ENCODE measurements at regions not wholly inside any gene's neighbourhood (a gene's known extent, or its start where the extent isn't known, plus 50 kb on each side); places are given as distances from the start of the nearest gene placed in this dataset.
"Not testable (repeated sequence)": the region's sequence is repeated elsewhere in the genome, so short reads cannot be mapped to it uniquely, and the experiment has no call there.

- not testable (repeated sequence) for ATAC-seq (replicated peaks); H3K9me3 Mint-ChIP-seq; H3K4me1 Mint-ChIP-seq (ENCODE audit: low read depth in 2 of 2); DNase-seq; H3K36me3 Mint-ChIP-seq (ENCODE audit: insufficient read depth); H3K27ac Mint-ChIP-seq; H3K4me3 Mint-ChIP-seq; H3K27me3 Mint-ChIP-seq
Measured at GRCh38 chr16:16448423-16448822, 69.5 kb downstream of the NPIPA7 start.

GRCh38 chr16:16449712-16450237 is 70.8 kb downstream of the NPIPA7 start:
- ATAC-seq (replicated peaks): not testable (repeated sequence)

GRCh38 chr16:16451721-16452410 is 72.9 kb downstream of the NPIPA7 start:
- DNase-seq; ATAC-seq (replicated peaks): not testable (repeated sequence)

More at GRCh38 chr16:16449712-16450237, 70.8 kb downstream of the NPIPA7 start:
- H3K4me3 Mint-ChIP-seq; H3K27ac Mint-ChIP-seq; H3K27me3 Mint-ChIP-seq; DNase-seq; H3K36me3 Mint-ChIP-seq (ENCODE audit: insufficient read depth); H3K4me1 Mint-ChIP-seq (ENCODE audit: low read depth in 2 of 2); H3K9me3 Mint-ChIP-seq: not testable (repeated sequence)

GRCh38 chr16:16458579-16458978 is 79.6 kb downstream of the NPIPA7 start:
- H3K9me3 Mint-ChIP-seq; H3K36me3 Mint-ChIP-seq (ENCODE audit: insufficient read depth); H3K4me1 Mint-ChIP-seq (ENCODE audit: low read depth in 2 of 2); ATAC-seq (replicated peaks); H3K27ac Mint-ChIP-seq; H3K27me3 Mint-ChIP-seq; DNase-seq; H3K4me3 Mint-ChIP-seq: not testable (repeated sequence)

More at GRCh38 chr16:16451721-16452410, 72.9 kb downstream of the NPIPA7 start:
- H3K4me3 Mint-ChIP-seq; H3K36me3 Mint-ChIP-seq (ENCODE audit: insufficient read depth); H3K27ac Mint-ChIP-seq; H3K4me1 Mint-ChIP-seq (ENCODE audit: low read depth in 2 of 2); H3K9me3 Mint-ChIP-seq; H3K27me3 Mint-ChIP-seq: not testable (repeated sequence)

- H3K9me3 Mint-ChIP-seq; H3K27ac Mint-ChIP-seq; DNase-seq; H3K4me1 Mint-ChIP-seq (ENCODE audit: low read depth in 2 of 2); H3K36me3 Mint-ChIP-seq (ENCODE audit: insufficient read depth); H3K4me3 Mint-ChIP-seq; ATAC-seq (replicated peaks): not testable (repeated sequence)
- H3K27me3 Mint-ChIP-seq: peaks cover 5 to 10% of the 10 kb centered on the region in 2 donors
Measured at GRCh38 chr16:16463792-16464191, 84.9 kb downstream of the NPIPA7 start.

- ATAC-seq (replicated peaks); H3K27me3 Mint-ChIP-seq; H3K27ac Mint-ChIP-seq; H3K36me3 Mint-ChIP-seq (ENCODE audit: insufficient read depth); DNase-seq; H3K9me3 Mint-ChIP-seq; H3K4me3 Mint-ChIP-seq; H3K4me1 Mint-ChIP-seq (ENCODE audit: low read depth in 2 of 2): not testable (repeated sequence)
Measured at GRCh38 chr16:16488919-16489318, 110.0 kb downstream of the NPIPA7 start.

- H3K4me1 Mint-ChIP-seq (ENCODE audit: low read depth in 2 of 2); H3K36me3 Mint-ChIP-seq (ENCODE audit: insufficient read depth); ATAC-seq (replicated peaks); H3K27me3 Mint-ChIP-seq; H3K9me3 Mint-ChIP-seq; H3K4me3 Mint-ChIP-seq; DNase-seq; H3K27ac Mint-ChIP-seq: not testable (repeated sequence)
Measured at GRCh38 chr16:16489466-16489865, 110.5 kb downstream of the NPIPA7 start.

- not testable (repeated sequence) for H3K4me3 Mint-ChIP-seq; H3K9me3 Mint-ChIP-seq; H3K27ac Mint-ChIP-seq; ATAC-seq (replicated peaks); H3K4me1 Mint-ChIP-seq (ENCODE audit: low read depth in 2 of 2); H3K36me3 Mint-ChIP-seq (ENCODE audit: insufficient read depth); H3K27me3 Mint-ChIP-seq; DNase-seq
Measured at GRCh38 chr16:16494114-16494513, 115.2 kb downstream of the NPIPA7 start.

- not testable (repeated sequence) for DNase-seq; ATAC-seq (replicated peaks); H3K27ac Mint-ChIP-seq; H3K27me3 Mint-ChIP-seq; H3K4me3 Mint-ChIP-seq; H3K9me3 Mint-ChIP-seq; H3K36me3 Mint-ChIP-seq (ENCODE audit: insufficient read depth); H3K4me1 Mint-ChIP-seq (ENCODE audit: low read depth in 2 of 2)
Measured at GRCh38 chr16:16494998-16495397, 116.1 kb downstream of the NPIPA7 start.

- H3K27ac Mint-ChIP-seq; DNase-seq; ATAC-seq (replicated peaks); H3K9me3 Mint-ChIP-seq; H3K4me1 Mint-ChIP-seq (ENCODE audit: low read depth in 2 of 2); H3K36me3 Mint-ChIP-seq (ENCODE audit: insufficient read depth); H3K27me3 Mint-ChIP-seq; H3K4me3 Mint-ChIP-seq: not testable (repeated sequence)
Measured at GRCh38 chr16:16499875-16500274, 120.9 kb downstream of the NPIPA7 start.

GRCh38 chr16:16507041-16507440 is 128.1 kb downstream of the NPIPA7 start:
- not testable (repeated sequence) for H3K4me3 Mint-ChIP-seq; H3K4me1 Mint-ChIP-seq (ENCODE audit: low read depth in 2 of 2); ATAC-seq (replicated peaks); H3K27me3 Mint-ChIP-seq; H3K36me3 Mint-ChIP-seq (ENCODE audit: insufficient read depth); H3K27ac Mint-ChIP-seq; DNase-seq; H3K9me3 Mint-ChIP-seq

GRCh38 chr16:16508344-16508743 is 129.4 kb downstream of the NPIPA7 start:
- not testable (repeated sequence) for H3K4me1 Mint-ChIP-seq (ENCODE audit: low read depth in 2 of 2); H3K27me3 Mint-ChIP-seq

GRCh38 chr16:16519395-16519794 is 140.5 kb downstream of the NPIPA7 start:
- ATAC-seq (replicated peaks); H3K27ac Mint-ChIP-seq: not testable (repeated sequence)

More at GRCh38 chr16:16508344-16508743, 129.4 kb downstream of the NPIPA7 start:
- not testable (repeated sequence) for H3K27ac Mint-ChIP-seq; ATAC-seq (replicated peaks); H3K4me3 Mint-ChIP-seq; H3K9me3 Mint-ChIP-seq; H3K36me3 Mint-ChIP-seq (ENCODE audit: insufficient read depth); DNase-seq

GRCh38 chr16:16521239-16522002 is 142.5 kb downstream of the NPIPA7 start:
- not testable (repeated sequence) for DNase-seq; H3K27me3 Mint-ChIP-seq; ATAC-seq (replicated peaks); H3K36me3 Mint-ChIP-seq (ENCODE audit: insufficient read depth); H3K4me1 Mint-ChIP-seq (ENCODE audit: low read depth in 2 of 2); H3K27ac Mint-ChIP-seq; H3K4me3 Mint-ChIP-seq; H3K9me3 Mint-ChIP-seq

More at GRCh38 chr16:16519395-16519794, 140.5 kb downstream of the NPIPA7 start:
- not testable (repeated sequence) for H3K9me3 Mint-ChIP-seq; H3K4me3 Mint-ChIP-seq; H3K4me1 Mint-ChIP-seq (ENCODE audit: low read depth in 2 of 2); H3K27me3 Mint-ChIP-seq; H3K36me3 Mint-ChIP-seq (ENCODE audit: insufficient read depth); DNase-seq
